ENCODE measurements at regions not wholly inside any gene's neighbourhood (a gene's known extent, or its start where the extent isn't known, plus 50 kb on each side); places are given as distances from the start of the nearest gene placed in this dataset.
"Not testable (repeated sequence)": the region's sequence is repeated elsewhere in the genome, so short reads cannot be mapped to it uniquely, and the experiment has no call there.

- FAIRE-seq, result no peak
Measured at GRCh38 chr7:153564391-153564790, 487.8 kb upstream of the DPP6 start.

GRCh38 chr7:153566324-153566723 is 485.9 kb upstream of the DPP6 start:
- no peak for FAIRE-seq

DNA sequence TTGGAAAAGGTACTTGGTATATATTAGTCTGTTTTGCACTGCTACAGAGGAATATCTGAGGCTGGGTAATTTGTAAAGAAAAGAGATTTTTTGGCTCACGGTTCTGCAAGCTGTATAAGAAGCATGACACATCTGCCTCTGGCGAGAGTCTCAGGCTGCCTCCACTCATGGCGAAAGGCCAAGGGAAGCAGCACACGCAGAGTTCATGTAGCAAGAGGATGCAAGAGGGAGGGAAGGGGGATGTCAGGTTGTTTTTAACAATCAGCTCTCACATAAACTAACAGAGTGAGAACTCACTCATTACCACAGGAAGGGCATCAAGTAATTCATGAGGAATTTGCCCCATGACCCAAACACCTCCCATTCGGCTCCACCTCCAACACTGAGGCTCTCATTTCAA is 484.8 kb upstream of the DPP6 start:
- FAIRE-seq, result no peak

- not testable (repeated sequence) for FAIRE-seq
Measured at GRCh38 chr7:153569520-153569919, 482.7 kb upstream of the DPP6 start.

GRCh38 chr7:153576096-153576495 is 476.1 kb upstream of the DPP6 start:
- FAIRE-seq, result no peak

DNA sequence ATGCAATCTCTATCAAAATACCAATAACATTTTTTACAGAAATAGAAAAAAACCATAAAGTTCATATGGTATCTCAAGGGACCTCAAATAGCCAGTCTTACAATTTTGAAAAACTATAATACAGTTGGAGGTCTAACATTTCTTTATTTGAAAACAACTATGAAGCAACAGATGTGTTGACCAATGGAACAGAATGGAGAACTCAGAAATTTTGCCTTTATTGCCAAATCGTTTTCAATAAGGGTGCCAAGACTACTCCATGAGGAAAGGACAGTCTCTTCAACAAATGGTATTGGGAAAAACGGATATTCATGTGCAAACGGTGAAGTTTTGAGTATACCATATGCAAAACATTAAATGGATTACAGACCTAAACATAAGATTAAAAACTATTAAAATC is 470.8 kb upstream of the DPP6 start:
- no peak for FAIRE-seq

DNA sequence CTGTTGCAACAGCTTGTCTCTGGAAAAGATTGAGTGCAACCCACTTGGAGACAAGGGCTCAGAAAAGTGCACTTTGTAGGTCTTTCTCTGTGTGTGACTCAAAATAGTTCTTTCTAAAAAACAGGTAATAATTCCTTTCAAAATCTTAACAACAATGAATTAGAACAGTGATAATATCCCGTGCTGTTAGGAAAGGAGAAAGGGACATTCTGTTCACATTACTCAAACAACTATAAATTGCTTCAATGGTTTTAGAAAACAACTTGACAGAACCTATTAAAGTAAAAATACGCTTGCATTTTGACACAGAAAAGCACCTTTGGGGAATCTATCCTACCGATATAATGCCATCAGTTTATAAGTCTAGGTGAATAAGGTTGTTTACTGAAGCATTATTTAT is 468.1 kb upstream of the DPP6 start:
- no peak for FAIRE-seq

- no peak for FAIRE-seq
Measured at GRCh38 chr7:153588586-153588985, 463.6 kb upstream of the DPP6 start.

GRCh38 chr7:153590136-153590535 is 462.1 kb upstream of the DPP6 start:
- no peak for FAIRE-seq

- no peak for FAIRE-seq
Measured at GRCh38 chr7:153590571-153590970, 461.6 kb upstream of the DPP6 start.

- FAIRE-seq, result no peak
Measured at GRCh38 chr7:153607354-153607753, 444.8 kb upstream of the DPP6 start.

DNA sequence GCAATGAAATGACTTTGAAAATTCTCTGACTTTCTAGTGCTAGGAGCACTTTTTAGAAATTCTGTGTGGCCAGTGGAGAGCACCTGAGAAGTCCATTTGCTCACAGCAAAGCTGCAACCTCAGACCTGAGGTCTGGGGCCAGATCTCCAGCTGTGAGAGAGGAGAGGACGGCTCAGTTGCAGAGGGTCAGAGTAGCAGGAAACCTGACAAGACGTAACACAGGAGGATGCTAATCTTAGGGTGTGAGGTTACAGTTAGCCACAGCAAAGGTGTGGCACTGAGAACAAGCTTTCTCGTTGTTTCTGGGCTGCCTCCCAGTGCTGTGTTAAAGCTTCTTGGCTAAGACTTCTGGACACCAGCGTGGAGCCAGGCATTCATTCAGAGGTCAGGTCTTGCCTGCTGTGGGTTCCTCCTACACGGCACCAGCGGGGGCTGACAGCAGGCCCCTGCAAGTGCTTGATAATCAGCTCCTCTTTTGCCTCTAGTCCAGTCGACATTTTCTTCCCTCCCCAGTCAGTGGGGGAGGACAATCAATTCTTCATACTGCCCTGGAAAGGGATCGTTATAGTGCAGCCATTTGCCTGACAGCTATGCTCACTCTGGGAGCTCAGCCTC is 435.4 kb upstream of the DPP6 start:
- FAIRE-seq, result no peak

DNA sequence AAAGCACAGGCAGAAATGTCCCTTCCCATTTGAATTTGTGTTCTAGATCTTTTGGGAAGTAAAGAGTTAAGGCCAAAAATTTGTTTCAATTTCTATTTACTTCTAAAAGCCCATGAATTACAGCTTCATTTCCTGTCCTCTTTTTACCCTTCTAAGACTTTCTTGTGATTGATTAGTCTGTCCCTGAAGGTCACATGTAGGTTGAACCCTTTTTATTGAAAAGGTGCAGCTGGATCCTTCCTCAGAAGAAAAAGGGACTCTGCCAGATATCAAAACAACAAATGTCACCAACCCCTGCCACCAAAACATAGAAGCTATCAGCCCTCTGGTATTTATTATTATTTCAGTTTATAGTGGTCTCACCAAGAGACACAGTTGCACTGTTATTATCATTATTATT is 424.9 kb upstream of the DPP6 start:
- no peak for FAIRE-seq

GRCh38 chr7:153628406-153628805 is 423.8 kb upstream of the DPP6 start:
- FAIRE-seq, result no peak

- no peak for FAIRE-seq
Measured at GRCh38 chr7:153628825-153629224, 423.4 kb upstream of the DPP6 start.

DNA sequence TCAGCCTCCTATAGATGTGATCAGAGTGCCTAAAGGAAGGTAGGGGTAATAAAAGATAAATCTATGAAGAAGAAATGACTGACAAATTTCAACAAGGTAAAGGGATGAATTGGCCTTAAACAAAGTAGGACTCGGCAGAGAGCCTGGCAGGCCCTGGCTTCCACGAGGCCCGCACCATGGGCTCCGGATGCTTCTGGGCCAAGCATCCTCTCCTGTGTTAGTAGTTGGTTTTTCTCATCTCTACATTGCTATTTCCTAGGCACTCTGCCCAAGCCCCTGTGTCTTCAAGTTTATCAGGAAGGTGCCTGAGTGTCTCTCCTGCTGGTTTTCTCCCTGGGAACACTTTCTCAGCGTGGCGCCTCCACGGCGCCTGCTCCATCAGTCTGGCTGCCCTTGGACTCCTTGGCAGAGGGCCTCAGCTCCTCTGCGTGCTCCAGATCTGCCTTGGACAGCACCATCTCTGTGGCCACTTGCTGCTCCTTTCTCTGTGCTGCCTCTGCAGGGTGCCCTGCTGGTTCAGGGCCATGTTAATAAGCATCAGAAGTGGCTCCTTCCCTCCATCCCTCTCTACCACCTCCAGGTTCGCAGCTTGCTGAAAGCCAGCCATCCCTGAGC is 413.3 kb upstream of the DPP6 start:
- no peak for FAIRE-seq

DNA sequence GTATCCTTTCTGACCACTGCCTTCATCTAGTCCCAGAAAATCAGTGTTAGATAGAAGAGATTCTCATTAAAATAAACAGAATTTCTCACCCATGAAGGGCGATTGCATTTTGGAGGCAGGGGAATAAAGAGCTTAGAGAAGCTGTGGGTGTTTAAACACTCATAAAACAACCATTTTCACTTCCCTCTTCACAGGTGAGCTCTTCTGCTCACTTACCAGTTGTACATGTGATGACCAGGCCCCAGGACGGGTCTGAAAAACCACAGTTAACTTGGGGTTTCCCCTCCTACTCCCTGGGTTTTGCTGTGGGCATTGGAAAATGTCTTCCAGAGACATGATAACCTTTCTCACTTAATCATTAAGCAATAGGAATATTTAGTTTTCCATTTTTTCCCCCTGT is 411.6 kb upstream of the DPP6 start:
- FAIRE-seq, result no peak

GRCh38 chr7:153641199-153641598 is 411.0 kb upstream of the DPP6 start:
- no peak for FAIRE-seq

DNA sequence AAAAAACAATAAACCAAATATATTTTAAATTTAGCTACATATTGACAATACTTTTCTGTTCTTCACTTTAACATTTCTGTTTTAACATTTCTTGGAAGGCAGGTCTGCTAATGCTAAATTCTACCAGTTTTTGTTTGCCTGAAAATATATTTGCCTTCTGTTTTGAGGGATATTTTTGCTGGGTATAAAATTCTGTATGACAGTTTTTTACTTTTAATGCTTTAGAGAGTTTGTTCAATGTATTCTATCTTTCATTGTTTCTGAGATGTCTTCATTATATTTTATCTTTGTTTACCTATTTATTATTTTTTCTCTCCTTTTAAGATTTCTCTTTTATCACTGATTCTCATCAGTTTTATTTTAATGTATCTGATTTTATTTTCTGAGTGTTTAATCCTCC is 409.2 kb upstream of the DPP6 start:
- FAIRE-seq, result no peak

DNA sequence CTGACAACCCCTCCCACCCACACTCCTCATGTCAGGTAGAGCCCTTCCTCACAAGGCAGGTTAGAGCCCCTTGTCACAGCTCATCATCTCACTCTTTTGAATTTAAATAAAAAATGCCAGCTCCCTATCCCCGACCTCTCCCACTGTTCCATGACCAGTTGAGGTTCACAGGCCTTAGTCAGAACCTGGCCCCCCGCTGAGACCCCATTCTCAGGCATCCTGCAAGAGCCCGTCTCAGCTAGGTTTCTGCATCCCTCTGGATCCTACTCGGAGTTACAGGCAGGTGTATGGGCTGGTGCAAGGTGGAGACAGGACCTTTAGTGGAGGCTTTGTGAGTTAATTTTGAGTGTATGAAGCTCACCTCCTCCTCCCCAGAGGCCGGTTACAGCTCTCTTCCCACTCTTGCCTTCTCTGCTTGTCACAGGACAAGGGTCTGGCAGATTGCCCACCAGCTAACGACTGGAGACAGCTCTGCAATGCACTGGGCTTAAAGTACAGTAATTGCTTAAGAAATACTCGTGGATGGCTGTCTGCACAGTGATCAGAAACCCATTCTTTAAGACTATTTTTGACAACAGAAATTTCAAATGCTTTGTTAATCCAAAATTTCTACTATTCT is 394.9 kb upstream of the DPP6 start:
- no peak for FAIRE-seq

DNA sequence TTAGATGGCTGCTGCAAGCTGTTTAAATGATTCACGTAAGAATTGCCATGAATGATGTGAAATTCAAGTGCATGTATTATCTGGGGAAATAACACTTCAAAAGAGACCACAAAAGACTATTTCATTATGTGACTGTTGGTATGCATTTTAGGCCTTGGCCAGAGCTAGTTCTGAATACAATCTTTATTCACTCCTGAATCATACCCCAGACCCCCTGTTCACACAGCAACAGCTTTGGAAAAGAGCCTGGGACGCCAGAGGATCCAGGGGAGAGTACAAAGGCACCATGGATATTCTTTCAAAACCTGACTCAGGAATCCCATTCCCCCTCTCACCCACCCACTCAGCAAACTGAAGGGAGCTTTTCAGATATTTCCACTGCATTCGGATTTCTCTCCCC is 377.1 kb upstream of the DPP6 start:
- FAIRE-seq, result no peak

DNA sequence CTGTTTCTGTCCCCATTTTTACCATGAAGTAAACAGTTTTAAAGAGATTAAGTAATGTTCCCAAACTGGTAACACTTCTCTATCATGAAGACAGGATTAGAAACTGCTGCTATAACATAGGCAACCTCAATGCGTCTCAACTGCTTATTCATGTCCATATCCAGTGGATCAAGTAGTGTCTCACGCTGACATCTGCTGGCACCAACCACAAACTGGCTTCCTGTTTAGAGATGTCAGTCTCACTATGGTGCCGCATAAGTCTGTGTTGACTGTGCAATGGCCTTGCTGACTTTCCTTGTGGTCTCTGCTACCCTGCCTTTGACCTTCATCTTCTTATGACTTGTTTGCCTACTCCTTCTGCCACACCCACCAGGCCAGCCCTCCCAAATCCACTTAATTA is 369.6 kb upstream of the DPP6 start:
- FAIRE-seq, result no peak

GRCh38 chr7:153696242-153696641 is 356.0 kb upstream of the DPP6 start:
- FAIRE-seq, result no peak

GRCh38 chr7:153698046-153698445 is 354.2 kb upstream of the DPP6 start:
- no peak for FAIRE-seq

GRCh38 chr7:153701678-153702077 is 350.5 kb upstream of the DPP6 start:
- no peak for FAIRE-seq
